GM19438 (cell line): ENCODE measurements at regions not wholly inside any gene's neighbourhood (a gene's known extent, or its start where the extent isn't known, plus 50 kb on each side); places are given as distances from the start of the nearest gene placed in this dataset.

ENCODE experiments used
- ATAC-seq: cut with Tn5 transposase; IDR thresholded peaks from one replicate; pipeline ENCODE4 v1.9.1; 2021; ENCODE audit warnings: low read depth; ENCODE audit not compliant: unreplicated experiment

DNA sequence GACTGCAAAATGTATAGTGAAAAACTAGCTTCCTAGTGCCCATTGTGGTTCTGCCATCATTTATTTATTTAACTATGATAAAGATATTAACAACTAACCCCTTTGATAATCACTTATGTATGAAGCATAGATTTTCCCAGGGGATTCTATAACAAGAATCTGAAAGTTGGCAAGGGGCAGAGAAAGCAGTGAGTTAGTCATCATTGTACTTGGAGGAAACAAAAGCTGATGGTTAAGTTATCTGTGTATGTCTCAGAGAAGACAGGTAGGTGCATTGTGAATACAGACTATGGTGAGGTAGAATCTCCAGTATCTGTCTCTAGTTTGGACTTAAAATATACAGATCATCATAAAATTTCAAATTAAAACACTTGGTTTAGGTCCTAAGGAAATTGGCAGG, 2159.1 kb upstream of the CELF4 start:
- no peak for ATAC-seq

GRCh38 chr18:39721712-39722111, 2156.1 kb upstream of the CELF4 start:
- ATAC-seq, result no peak

DNA sequence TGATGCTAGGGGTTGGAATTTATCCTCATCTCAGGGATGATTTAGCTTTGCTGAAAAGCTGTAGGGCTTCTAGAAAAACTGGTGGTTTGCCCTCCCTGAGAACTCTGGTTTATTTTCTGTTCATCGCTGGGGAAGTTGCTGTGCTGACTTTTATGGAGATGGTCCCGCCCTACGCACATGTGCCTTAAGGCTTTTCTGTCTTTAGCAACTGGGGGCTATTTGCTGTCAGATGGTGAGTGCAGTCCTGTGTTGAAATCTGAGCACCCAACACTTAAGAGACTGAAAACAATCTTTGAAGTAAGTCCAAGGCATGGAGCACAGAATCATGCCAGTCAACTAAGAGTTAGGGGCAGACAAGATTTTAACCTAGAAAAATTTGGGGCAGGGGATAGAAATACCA, 2148.4 kb upstream of the CELF4 start:
- no peak for ATAC-seq

GRCh38 chr18:39711701-39712100, 2146.1 kb upstream of the CELF4 start:
- no peak for ATAC-seq

GRCh38 chr18:39705362-39705761, 2139.8 kb upstream of the CELF4 start:
- no peak for ATAC-seq

DNA sequence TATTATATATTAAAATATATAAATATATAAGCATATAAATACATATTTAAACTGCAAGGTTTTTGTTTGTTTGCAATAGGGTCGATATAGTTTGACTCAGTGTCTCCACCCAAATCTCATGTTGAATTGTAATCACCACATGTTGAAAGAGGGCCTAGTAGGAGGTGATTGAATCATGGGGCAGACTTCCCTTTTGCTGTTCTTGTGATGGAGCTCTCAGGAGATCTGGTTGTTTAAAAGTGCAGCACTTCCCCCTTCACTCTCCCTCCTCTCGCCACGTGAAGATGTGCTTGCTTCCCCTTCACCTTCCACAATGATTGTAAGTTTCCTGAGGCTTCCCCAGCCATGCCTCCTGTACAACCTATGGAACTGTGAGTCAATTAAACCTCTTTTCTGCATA, 2137.3 kb upstream of the CELF4 start:
- no peak for ATAC-seq

DNA sequence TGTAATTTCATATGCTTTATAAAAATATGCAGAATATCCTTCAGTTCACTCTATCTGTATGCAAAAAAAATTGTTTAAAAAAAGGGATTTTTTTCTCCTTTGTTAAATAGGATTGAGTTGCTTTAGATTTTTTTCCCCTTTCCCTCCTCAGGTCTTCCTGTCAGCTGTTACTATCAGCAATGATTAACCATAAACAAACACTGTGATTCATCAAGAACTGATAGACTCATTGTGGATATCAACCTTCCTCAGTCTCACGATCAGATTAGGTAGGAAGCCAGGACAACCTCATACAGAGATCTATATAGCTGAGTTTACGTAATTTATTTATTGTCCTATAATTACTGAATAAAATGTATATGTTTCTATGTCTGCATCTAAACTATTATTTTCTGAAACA, 2136.2 kb upstream of the CELF4 start:
- ATAC-seq, result no peak

DNA sequence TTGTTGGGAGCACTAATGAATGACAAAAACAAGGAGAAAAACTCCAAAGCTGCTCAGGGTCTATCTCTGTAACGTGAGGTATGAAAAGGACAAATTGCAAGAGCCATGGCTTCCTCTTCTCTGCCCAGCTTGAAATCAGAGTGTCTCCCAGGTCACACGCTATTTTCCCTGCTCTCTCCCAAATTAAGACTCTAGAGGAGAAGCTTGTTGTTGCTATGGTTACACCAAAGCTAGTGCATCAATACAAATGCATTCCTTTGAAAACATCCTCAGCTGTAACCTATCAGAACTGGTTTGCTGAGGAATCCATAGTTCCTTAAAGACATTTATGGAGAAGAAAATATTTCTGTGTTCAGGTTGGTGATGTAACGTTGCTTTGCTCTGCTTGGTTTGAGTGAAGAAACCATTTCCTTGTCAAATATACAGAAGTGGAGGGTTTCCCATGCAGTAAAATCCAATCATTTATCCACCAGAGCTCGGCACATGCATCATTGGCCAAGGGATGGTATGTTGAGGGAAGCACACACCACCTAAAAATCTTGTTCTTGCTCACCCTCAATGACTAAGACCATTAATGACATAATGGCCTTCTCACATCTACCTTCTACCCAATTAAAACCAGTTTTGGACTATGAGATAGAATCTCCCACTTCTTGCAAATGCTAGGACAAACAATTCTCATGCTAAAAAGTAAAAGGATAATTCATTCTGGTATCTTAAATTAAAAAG, 2135.6 kb upstream of the CELF4 start:
- no peak for ATAC-seq

- ATAC-seq, result no peak
Measured at GRCh38 chr18:39699340-39699964, 2133.9 kb upstream of the CELF4 start.

- no peak for ATAC-seq
Measured at GRCh38 chr18:39698436-39698835, 2132.8 kb upstream of the CELF4 start.

DNA sequence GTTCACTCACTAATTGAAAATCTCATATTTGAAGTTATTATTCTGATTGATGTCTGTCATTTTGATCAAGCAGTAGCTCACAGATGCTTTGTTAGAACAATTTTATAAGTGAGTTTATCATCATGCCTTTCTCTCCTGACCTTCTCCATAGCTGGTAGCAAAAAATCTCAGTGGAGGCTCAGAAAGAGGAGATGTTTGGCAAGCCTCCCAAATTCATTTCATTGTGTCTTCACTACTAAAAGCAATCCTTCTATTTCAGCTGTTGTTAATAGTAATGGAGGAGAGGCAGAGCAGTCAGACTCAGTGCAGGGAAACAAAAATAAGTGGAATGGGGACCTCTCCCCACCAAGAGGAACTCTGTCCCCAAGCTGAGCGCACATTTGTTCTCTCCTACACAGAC, 2127.8 kb upstream of the CELF4 start:
- no peak for ATAC-seq

GRCh38 chr18:39692367-39693015, 2126.9 kb upstream of the CELF4 start:
- ATAC-seq, result no peak

DNA sequence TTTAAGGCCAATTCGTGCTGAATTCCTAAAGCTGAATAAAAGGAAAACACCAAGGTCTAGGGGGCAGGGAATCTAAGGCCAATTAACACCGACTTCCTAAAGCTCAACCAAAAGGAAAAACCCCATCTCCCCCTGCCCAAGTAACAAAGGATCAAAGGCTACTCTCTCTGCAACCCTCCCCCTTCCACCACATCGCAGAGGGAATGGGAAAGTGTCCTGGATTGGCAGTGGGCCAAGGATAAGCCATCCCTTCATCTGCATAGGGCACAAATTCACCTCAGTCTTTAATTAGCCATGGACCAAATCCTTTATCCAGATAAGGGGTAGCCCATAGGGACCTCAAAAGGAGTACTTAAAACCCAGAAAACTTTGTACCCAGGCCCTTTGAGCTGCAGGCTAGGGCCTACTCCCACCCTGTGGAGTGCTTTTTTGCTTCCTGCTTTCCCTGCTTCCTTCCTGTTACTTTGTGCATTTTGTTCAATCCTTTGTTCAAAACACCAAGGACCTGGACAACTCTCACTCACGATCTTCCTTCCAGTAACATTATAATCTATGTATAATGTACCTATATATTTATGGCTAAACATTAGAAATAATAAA, 2119.8 kb upstream of the CELF4 start:
- ATAC-seq, result no peak

GRCh38 chr18:39681061-39681460, 2115.5 kb upstream of the CELF4 start:
- ATAC-seq, result no peak

GRCh38 chr18:39675906-39676305, 2110.3 kb upstream of the CELF4 start:
- ATAC-seq, result no peak

GRCh38 chr18:39675368-39675767, 2109.8 kb upstream of the CELF4 start:
- ATAC-seq, result no peak

DNA sequence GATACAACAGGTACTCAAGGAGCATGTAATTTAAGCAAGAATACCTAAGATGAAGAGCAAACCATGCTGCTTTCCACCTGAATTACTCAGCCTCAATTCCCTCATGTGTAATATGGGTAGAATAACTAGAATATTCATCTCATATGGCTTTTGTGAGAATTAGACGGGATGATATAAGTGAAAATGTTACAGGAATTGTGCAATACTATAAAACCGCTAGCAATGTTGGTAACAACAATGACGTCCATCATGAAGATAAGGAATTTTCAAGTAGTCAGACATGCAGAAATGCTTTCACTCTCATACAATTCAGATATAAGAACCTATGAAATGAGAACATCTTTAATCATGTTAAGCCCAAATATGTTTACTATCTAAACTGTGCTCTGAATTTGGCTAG, 2106.6 kb upstream of the CELF4 start:
- no peak for ATAC-seq

DNA sequence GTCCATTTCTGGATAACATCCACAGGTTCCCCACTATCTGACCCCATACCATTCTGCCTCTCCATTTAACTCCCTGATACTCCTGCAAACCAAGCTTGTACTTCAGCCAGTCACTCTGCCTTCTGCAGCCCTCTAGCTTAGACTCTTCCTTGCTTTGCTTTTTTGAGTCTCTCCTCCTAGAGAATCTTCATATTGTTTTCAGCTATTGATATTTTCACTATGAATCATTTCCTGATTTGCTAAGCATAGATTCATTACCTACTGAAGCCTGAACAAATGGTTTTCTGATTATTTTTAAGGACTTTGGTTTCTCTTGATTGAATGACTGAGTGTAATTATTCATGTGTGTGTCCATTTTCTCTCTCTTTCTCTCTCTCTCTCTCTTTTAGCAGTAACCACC, 2102.3 kb upstream of the CELF4 start:
- no peak for ATAC-seq

DNA sequence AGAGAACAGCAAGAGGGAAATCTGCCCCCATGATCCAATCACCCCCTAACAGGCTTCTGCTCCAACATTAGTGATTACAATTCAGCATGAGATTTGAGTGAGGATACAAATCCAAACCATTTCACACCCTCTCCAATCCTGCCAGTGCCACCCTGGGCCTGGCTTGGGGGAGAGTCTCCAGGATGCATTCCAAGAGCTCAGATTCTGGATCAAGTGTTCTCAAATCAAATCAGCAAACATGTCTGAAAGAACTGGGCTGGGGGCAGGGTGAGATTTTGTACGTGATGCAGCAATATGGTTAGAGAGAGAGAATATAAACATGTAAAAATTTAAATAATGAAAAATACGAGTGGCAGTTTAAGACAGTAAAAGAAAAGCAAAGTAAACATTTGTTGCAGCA, 2100.9 kb upstream of the CELF4 start:
- no peak for ATAC-seq

- ATAC-seq, result no peak
Measured at GRCh38 chr18:39661856-39662366, 2096.3 kb upstream of the CELF4 start.

- ATAC-seq, result no peak
Measured at GRCh38 chr18:39660141-39660540, 2094.5 kb upstream of the CELF4 start.
